ENCODE measurements at regions not wholly inside any gene's neighbourhood (a gene's known extent, or its start where the extent isn't known, plus 50 kb on each side); places are given as distances from the start of the nearest gene placed in this dataset.
"Not testable (repeated sequence)": the region's sequence is repeated elsewhere in the genome, so short reads cannot be mapped to it uniquely, and the experiment has no call there.

DNA sequence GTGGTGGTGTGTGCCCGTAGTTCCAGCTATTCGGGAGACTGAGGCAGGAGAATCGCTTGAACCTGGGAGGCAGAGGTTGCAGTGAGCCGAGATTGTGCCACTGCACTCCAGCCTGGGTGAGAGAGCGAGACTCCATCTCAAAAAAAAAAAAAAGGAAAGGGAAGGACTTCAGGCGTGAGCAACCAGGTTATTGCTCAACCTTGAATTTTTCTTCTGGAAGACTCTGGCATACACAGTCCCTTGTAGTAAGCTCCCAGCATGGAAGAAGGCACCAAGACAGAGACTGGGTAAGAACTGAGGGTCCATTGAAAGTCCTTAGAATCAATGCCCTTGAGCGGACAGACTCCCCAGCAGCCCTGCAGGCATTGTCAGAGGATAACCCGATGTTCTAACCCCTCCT lies 75.0 kb downstream of the C9orf50 start:
- DNase-seq (ENCODE audit: low read depth in 2 of 2) = not testable (repeated sequence)

DNA sequence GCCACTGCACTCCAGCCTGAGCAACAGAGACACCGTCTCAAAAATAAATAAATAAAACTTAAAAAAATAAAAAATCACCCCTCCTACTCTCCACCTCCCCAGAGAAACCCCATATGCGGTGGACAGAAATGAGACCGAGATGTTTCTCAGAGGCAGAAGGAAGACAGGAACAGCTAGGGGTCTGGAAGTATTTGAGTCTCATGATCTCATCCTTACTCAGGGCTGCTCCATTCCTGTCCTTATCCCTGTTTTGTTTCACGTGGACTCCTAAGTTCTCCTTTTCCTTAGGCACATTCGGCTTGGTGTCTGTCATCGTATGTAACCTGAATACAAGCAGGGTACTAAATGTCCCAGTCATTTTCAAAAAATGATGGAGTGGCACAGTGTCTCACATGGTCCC lies 76.1 kb downstream of the C9orf50 start:
- no peak for DNase-seq (ENCODE audit: low read depth in 2 of 2)

DNA sequence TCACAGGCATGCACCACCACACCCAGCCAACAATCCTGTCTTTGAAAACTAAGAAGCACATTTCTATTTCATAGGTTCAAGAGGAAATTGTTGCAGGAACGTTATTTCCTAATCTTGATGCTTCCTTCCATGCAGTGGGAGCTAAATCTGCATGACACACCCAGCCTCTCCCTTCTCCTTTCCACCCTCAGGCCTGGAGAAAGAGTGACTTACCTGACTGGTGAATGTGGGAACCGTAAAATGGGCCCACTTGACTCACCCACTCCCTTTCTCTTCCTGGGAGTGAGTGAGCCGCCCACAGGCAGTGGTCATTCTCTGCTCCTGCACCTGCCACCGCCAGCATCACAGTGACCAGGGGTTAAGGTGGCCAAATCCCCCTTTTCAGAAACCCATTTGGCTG lies 78.2 kb downstream of the C9orf50 start:
- DNase-seq (ENCODE audit: low read depth in 2 of 2) = no peak

DNA sequence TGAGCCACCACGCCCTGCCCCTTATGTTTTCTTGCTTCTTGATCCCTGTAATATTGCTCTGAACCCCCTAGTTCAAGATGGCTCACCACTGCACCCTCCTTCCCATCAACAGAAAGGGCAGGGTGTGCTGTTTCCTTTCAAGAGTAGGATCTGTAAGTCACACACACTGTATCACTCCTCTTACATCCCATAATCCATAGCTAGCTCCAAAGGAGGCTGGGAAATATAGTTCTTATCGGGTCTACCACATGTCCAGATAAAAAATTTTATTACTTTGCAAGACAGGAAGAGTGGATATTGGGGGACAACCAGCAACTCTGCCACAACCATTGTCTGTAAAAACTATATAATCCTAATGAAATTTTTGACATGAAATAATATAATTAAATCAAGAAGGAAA lies 79.6 kb downstream of the C9orf50 start:
- DNase-seq (ENCODE audit: low read depth in 2 of 2) = no peak

DNA sequence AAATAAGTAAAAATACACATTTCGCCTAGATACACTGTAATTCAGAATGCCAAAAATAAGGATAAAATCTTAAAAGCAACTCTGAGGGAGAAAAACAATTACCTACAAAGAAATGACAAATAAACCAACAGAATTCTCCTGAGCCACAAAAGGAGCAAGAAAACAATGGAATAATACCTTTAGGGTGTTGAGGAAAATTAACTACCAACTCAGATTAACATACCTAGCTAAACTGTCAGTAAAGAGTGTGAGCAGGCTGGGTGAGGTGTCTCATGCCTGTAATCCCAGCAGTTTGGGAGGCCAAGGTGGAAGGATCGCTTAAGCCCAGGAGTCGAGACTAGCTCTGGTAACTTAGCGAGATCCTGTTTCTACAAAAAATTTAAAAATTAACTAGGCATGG lies 81.5 kb downstream of the C9orf50 start:
- no peak for DNase-seq (ENCODE audit: low read depth in 2 of 2)

DNA sequence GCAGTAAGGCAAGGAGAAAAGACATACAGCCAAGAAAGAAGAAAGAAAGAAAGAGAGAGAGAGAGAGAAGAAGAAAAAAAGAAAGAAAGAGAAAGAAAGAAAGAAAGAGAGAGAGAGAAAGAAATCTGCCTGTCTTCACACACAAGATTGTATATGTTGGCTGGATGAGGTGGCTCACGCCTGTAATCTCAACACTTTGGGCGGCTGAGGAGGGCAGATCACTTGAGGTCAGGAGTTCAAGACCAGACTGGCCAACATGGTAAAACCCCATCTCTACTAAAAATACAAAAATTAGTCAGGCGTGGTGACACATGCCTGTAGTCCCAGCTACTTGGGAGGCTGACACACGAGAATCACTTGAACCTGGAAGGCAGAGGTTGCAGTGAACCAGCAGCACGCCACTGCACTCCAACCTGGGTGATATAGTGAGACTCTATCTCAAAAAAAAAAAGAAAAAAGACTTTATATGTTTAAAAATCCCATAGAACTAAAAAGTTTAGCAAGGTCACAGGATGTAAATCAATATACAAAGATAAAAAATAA lies 89.0 kb downstream of the C9orf50 start:
- DNase-seq (ENCODE audit: low read depth in 2 of 2) = not testable (repeated sequence)

DNA sequence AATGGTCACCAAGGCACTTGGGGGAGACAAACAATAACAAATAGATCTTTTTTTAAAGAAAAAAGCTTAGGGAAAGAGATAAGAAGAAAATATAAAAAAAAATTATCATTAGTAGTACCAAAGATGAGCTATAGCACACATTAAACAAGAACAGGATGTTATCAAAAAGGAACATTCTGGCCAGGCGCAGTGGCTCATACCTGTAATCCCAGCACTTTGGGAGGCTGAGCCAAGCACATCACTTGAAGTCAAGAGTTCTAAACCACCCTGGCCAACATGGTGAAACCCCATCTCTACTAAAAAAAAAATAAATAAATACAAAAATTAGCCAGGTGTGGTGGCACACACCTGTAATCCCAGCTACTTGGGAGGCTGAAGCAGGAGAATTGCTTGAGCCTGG lies 92.9 kb downstream of the C9orf50 start:
- not testable (repeated sequence) for DNase-seq (ENCODE audit: low read depth in 2 of 2)

DNA sequence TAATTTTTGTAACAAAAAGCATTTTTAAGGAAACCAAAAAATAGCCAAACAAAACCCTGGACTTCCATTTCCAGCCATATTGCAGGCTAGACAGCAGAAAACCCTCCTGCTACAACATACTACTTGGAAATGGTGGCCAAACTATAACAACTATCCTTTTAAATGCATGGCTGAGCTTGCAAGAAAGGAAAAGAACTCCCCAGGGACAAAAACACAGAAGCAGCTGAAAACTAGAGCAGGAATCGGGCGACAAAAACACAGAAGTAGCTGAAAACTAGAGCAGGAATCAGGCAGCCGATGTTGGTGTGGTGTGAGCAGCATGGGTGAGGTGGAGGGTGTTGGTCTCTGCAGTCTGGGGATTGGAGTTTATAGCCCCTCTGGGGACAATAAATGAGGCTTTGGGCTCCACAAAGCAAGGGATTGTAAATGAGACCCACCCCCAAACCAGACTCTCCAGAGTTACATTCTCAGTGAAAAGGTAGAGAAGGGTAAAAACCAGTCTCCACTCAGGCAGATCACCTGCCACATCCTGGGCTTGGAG lies 95.2 kb downstream of the C9orf50 start:
- DNase-seq (ENCODE audit: low read depth in 2 of 2) = no peak

DNA sequence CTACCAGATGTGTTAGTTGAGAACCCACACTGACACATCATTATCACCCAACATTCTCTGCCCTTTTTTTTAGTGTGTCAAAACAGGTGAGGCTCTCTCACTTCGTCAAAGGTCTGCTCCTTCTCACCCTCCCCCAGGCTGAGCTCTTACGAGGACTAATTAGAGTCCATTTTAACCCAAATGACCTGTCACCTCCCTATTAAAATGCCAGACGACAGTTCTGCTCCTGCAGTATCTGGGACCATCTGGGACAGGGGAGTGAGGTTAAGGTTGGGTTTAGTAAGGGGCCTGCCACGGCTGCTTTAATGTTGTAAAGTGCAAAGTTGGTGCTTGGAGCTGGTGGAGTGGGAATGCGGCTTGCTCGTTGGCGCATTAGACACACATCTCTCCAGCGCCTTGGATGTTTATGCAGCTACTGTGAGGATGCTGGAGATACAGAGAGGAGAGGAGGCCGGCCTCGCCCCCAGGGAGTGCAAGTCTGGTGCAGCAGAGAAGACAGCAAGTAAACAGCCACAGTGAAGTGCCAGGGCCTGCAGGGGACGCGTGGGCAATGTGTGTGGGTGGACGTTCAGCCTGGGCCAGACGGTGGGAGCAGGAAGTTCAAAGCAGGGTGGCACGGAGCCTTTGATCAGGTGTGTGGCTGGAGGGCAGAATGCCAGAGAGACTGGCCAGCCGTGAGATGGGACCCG lies 96.2 kb downstream of the C9orf50 start:
- no peak for DNase-seq (ENCODE audit: low read depth in 2 of 2)

DNA sequence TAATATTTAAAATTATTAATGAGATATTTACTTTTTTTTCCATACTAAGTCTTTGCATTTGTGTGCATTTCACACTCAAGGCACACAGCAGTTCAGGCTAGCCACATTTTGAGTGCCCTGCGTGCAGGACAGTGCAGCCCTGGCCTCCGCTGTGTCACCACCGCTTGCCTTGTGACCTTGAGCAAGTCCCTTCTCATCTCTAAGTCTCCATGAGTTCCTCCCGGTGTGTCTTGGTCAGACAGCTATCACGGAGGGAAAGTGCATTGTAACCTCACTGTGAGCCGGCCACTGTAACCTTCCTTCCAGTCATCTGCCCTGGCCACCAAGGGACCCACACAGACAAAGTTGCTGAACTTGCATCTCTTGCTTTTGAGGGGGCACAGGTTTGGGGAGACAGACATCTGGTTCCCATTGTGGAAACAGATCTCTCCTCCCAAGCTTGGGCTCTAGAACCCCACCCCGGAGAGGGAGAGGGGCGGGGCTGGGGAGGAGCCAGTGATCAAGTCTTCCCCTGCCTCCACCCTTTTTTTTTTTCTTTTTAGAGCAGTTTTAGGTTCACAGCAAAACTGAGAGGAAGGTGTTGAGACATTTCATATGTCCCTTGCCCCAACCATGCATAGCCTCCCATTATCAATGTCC lies 96.8 kb downstream of the C9orf50 start:
- DNase-seq (ENCODE audit: low read depth in 2 of 2) = no peak

DNA sequence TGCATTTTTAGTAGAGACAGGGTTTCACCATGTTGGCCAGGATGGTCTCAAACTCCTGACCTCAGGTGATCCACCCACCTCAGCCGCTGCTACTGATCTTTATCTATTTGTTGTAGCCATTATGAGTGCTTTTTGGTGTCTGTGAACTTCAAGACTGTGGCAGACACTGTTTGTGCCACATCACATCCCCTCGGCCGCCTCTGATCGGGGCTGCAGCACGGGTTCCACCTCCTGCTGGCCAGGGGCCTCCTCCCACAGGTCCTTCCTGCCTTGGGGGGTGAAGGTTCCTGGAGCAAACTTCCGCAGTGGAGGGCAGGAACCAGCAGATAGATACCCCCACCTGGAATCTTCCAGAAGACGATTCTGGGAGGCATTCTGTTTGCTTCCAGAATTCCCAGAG lies 98.5 kb downstream of the C9orf50 start:
- DNase-seq (ENCODE audit: low read depth in 2 of 2) = no peak

DNA sequence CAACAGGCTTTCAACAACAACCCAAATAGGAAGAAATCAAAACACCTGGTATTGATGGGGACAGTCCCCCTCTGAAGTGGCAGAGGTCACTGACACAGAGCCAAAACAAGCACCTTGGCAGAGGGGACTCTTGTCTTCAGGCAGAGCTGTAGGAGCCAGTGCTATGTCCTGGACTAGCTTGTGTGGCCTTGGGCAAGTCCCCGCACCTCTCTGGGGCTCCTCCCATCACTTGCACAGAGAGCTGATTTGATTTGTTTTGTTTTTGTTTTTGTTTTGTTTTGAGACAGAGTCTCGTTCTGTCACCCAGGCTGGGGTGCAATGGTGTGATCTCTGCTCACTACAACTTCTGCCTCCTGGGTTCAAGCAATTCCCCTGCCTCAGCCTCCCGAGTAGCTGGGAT lies 100.8 kb downstream of the C9orf50 start:
- DNase-seq (ENCODE audit: low read depth in 2 of 2) = no peak

DNA sequence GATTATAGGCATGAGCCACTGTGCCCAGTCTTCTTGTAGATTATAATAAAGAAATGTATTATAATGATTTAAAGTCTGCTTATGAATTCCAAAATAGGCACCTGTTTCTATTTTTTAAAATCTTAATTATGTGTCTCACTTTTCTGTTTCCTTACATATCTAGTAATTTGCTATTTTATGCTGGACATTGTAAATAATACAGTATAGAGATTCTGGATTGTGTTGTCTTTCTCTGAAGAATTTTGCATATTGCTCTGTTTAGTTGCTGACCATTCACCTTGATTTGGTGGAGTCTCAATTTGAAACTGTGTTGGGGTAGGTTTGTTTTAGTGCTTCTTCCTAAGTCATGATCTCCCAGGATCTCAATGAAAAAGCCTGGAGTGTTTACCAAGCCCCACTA lies 102.8 kb downstream of the C9orf50 start:
- no peak for DNase-seq (ENCODE audit: low read depth in 2 of 2)

DNA sequence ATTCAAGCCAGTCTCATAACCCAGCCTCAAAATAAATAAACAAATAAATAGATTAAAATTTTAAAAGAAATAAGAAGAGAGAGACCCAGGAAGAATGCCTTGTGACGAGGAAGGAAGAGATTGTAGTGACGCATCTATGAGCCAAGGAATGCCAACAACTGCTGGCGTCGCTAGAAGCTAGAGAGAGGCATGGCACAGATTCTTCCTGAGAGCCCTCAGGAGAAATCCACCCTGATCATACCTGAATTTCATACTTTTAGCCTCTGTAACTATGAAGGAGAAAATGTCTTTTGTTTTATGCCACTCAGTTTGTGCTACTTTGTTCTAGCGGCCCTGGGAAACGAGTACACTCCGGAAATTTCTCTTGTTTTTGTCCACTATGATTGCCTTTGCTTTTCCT lies 103.9 kb downstream of the C9orf50 start:
- no peak for DNase-seq (ENCODE audit: low read depth in 2 of 2)

DNA sequence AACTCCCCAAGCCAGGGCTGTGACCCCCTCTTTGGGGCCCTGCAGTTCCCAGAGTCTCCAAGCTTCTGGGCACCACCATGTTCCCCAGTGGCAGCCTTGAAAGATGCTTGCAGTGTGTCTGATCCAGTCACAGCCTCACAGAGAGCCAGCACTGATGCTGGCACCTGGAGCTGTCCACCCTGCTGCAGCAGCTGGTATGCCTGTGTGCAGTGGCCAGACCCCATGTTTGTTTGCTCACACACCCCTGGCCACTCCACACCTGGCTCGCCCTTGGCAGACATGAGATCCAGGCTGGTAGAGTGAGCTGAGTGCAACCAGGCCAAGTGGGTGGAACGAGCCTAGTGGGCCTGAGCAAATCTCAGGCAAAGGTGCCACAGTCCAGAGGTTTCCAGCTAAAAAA lies 106.0 kb downstream of the C9orf50 start:
- no peak for DNase-seq (ENCODE audit: low read depth in 2 of 2)

DNA sequence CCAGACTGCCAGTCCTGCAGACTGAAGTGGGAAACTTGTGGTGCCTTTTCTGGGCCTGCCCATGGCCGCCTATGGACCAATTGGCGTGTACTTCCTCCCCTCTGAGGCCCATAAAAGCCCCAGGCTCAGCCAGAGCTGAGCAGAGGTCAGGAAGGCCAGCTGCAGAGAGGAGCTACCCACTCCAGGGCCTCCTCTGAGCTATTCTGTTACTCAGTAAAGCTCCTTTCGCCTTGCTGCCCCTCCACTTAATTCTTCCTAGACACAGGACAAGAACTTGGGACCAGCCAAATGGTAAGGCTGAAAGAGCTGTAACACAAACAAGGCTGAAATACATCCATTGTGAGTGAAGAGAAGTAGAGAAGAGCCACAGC lies 106.4 kb downstream of the C9orf50 start:
- no peak for DNase-seq (ENCODE audit: low read depth in 2 of 2)

DNA sequence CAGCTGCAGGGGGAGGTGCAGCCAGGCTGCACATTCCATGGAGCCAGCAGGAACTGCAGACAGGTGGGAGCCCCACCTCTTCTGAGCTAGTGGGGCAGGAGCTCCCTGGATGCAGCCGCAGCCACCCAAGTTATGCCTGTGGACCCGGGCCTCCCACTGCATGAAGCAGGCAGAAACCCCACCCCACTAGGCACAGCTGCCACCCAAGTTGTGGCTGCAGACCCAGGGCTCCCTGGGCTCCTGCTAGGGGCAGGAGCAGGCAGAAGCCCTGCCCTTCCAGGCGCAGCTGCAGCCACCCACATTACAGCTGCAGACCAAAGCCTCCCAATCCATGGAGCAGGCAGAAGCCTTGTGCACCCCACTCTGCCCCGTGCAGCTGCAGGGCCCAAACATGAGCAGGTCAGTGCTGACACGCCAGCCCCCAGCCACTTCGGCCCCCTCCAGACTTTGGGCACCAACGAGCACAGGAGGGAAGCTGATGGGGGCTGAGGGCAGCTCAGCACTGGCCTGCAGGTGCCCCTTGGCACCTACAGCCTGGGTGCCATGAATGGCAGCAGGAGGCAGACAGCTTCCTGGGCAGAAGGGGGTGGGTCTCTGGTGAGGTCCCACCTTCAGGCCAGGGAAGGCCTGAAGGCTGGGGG lies 106.9 kb downstream of the C9orf50 start:
- DNase-seq (ENCODE audit: low read depth in 2 of 2) = no peak

DNA sequence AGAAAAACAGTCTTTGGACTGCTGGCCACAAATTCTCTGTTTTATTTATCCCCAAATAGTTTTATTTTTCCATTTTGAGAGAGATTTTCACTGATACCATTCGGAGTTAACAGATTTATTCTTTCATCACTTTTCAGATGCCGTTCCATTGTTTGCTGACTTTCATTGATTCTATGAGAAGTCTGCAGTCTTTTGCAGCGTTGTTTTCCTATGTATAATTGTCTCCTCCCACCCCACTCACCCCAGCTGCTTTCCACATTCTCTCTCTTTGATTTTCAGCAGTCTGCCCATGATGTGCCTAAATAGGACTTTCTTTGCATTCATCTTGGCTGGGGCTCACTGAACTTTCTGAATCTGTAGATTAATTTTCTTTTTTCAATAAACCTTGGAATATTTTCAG lies 107.6 kb downstream of the C9orf50 start:
- DNase-seq (ENCODE audit: low read depth in 2 of 2) = no peak

DNA sequence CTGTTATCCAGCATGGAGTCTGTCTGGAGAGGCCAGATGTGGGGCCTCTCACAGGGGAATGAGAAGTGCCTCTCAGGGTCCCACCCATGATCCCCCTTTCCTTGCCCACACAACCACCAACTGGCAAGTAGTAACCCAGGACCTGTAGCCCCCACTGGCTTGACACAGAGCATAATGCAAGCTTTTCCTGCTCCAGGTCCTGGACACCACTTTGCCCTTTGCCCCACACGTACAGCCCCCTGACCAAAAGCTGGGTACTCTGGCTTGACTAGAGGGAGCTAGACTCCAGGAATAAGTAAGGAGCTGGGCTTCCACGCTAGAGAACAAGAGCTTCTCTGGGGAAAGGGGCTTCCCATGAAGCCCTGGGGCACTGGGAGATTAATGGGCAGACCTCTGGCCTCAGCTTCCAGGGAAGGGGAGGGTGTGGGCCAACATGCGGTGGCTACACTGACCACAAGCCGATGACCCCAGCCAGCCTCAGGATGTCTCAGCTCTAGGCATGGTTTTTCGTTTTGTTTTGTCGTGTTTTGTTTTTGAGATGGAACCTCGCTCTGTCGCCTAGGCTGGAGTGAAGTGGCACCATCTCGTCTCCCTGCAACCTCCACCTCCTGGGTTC lies 109.5 kb downstream of the C9orf50 start:
- no peak for DNase-seq (ENCODE audit: low read depth in 2 of 2)

DNA sequence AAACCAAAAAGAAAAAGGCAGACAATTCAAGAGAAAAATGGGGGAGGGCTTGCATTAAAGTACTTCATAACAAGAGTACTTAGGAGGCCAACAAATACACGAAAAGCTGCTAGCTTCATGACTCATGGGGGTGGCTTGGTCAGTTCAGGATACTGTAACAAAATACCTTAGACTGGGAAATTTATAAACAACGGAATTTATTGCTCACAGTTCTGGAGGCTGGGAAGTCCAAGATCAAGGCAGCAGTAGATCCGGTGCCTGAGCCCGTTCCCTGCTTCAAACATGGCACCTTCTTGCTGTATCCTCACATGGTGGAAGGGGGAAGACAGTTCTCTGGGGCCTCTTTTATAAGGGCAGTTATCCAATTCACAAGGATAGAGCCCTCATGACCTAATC lies 111.4 kb downstream of the C9orf50 start:
- DNase-seq (ENCODE audit: low read depth in 2 of 2) = no peak

DNA sequence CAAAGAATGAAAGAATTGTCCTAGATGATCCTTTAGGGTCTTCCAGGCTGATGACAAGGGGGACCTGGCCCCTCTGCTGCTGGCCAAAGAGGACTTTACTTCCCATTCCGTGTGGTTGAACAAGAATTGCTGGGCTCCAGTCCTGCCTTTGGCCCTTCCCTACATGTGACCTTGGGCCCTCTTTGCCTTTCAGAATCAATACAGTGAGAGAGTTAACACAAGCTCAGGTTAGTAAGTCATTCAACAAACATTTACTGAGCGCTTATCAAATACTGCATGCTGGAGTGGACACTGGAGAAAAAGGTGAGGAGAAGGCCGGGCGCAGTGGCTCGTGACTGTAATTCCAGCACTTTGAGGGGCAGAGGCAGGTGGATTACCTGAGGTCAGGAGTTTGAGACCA lies 113.1 kb downstream of the C9orf50 start:
- DNase-seq (ENCODE audit: low read depth in 2 of 2) = no peak

DNA sequence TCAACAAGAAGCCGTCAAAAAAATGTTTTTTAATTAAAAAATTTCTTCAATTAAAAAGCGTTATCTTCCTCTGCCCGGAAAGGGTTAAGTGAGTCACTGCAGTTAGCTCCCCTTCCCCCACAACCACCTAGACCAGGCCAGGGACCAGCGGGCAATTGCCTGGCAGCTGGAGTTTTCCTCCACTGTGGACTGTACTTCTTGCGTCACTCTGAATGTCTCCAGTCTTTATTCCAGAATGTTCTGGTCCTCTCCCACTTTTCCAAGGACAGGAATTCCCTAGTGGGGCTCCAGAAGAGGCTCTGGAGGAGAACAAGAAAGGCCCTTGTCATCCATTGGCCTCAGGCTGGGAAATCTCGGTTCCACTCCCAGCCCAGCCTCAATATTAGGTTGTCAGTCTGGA lies 114.0 kb downstream of the C9orf50 start:
- DNase-seq (ENCODE audit: low read depth in 2 of 2) = no peak
